GM18498 (cell line): ENCODE measurements at regions not wholly inside any gene's neighbourhood (a gene's known extent, or its start where the extent isn't known, plus 50 kb on each side); places are given as distances from the start of the nearest gene placed in this dataset.

Source experiments
- ATAC-seq: cut with Tn5 transposase; IDR thresholded peaks from one replicate; pipeline ENCODE4 v1.9.1; 2021; ENCODE audit warnings: mild to moderate bottlenecking, moderate library complexity; ENCODE audit not compliant: unreplicated experiment

- ATAC-seq: no peak
Measured at GRCh38 chr15:37691911-37692310, 242.5 kb upstream of the TMCO5A start.

GRCh38 chr15:37693926-37694325, 240.5 kb upstream of the TMCO5A start:
- no peak for ATAC-seq

GRCh38 chr15:37695719-37696118, 238.7 kb upstream of the TMCO5A start:
- no peak for ATAC-seq

- ATAC-seq: no peak
Measured at GRCh38 chr15:37698679-37699078, 235.8 kb upstream of the TMCO5A start.

- ATAC-seq: no peak
Measured at GRCh38 chr15:37701230-37701629, 233.2 kb upstream of the TMCO5A start.

GRCh38 chr15:37709669-37710068, 224.8 kb upstream of the TMCO5A start:
- no peak for ATAC-seq

GRCh38 chr15:37715101-37715500, 219.3 kb upstream of the TMCO5A start:
- ATAC-seq: no peak

- no peak for ATAC-seq
Measured at GRCh38 chr15:37720267-37720666, 214.2 kb upstream of the TMCO5A start.

GRCh38 chr15:37731146-37731746, 203.2 kb upstream of the TMCO5A start:
- ATAC-seq: no peak

GRCh38 chr15:37733628-37734027, 200.8 kb upstream of the TMCO5A start:
- ATAC-seq: no peak

GRCh38 chr15:37740623-37741141, 193.8 kb upstream of the TMCO5A start:
- ATAC-seq: no peak

GRCh38 chr15:37743826-37744225, 190.6 kb upstream of the TMCO5A start:
- no peak for ATAC-seq

GRCh38 chr15:37744521-37744920, 189.9 kb upstream of the TMCO5A start:
- no peak for ATAC-seq

- ATAC-seq: no peak
Measured at GRCh38 chr15:37751401-37751800, 183.0 kb upstream of the TMCO5A start.

- no peak for ATAC-seq
Measured at GRCh38 chr15:37756407-37756806, 178.0 kb upstream of the TMCO5A start.

GRCh38 chr15:37758412-37758811, 176.0 kb upstream of the TMCO5A start:
- ATAC-seq: no peak

GRCh38 chr15:37764733-37765191, 169.7 kb upstream of the TMCO5A start:
- no peak for ATAC-seq

GRCh38 chr15:37765786-37766185, 168.7 kb upstream of the TMCO5A start:
- ATAC-seq: no peak

- ATAC-seq: no peak
Measured at GRCh38 chr15:37767841-37768455, 166.5 kb upstream of the TMCO5A start.

GRCh38 chr15:37771465-37771864, 163.0 kb upstream of the TMCO5A start:
- no peak for ATAC-seq

- ATAC-seq: no peak
Measured at GRCh38 chr15:37773111-37773860, 161.2 kb upstream of the TMCO5A start.

GRCh38 chr15:37774961-37775360, 159.5 kb upstream of the TMCO5A start:
- ATAC-seq: no peak
